Uterus (tissue), 2 donors: ENCODE measurements at regions not wholly inside any gene's neighbourhood (a gene's known extent, or its start where the extent isn't known, plus 50 kb on each side); places are given as distances from the start of the nearest gene placed in this dataset.

Experiments
- POLR2A ChIP-seq, 2 donors: fragments of 450-650 bp; IDR thresholded peaks; one replicate each; pipeline ENCODE4 v1.6.1; 2016; ENCODE audit warnings: antibody characterized with exemption in 2 of 2, mild to moderate bottlenecking in 1 of 2, moderate library complexity in 1 of 2
- TF ChIP-seq, protein P1 (sequence below), 4 experiments: fragments of 200-600 bp in 2 of 4; fragments of 450-650 bp in 2 of 4; sonication (generic) in 2 of 4; IDR thresholded peaks; one replicate each; pipeline ENCODE4 v1.5.1; 2016 to 2019; ENCODE audit warnings: antibody characterized with exemption in 4 of 4, mild to moderate bottlenecking in 2 of 4, moderate library complexity in 1 of 4

DNA sequence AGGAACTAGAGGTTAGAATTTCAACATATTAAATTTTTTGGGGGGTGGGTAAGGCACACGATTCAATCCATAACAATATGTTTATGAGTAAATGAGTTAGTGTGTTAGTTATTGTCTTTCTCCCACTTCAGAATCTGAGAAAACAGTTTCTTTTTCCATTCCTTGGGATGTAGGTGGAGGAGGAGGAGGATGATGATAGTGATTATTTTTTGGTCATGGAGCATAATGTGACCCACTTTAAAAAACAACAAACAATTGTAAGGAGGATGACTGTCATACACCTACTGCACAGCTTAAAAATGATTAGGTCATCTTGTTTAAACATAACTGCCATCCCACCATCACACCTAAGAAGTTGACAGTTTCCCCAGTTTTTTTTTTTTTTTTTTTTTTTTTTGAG is 148.7 kb downstream of the CDRT15L2 start:
- TF ChIP-seq, protein P1, sequence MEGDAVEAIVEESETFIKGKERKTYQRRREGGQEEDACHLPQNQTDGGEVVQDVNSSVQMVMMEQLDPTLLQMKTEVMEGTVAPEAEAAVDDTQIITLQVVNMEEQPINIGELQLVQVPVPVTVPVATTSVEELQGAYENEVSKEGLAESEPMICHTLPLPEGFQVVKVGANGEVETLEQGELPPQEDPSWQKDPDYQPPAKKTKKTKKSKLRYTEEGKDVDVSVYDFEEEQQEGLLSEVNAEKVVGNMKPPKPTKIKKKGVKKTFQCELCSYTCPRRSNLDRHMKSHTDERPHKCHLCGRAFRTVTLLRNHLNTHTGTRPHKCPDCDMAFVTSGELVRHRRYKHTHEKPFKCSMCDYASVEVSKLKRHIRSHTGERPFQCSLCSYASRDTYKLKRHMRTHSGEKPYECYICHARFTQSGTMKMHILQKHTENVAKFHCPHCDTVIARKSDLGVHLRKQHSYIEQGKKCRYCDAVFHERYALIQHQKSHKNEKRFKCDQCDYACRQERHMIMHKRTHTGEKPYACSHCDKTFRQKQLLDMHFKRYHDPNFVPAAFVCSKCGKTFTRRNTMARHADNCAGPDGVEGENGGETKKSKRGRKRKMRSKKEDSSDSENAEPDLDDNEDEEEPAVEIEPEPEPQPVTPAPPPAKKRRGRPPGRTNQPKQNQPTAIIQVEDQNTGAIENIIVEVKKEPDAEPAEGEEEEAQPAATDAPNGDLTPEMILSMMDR (IDR thresholded peaks at IDR 0.05), result no peak
- no peak for TF ChIP-seq POLR2A (IDR thresholded peaks at IDR 0.05)
